HEK293 (cell line): ENCODE measurements at regions not wholly inside any gene's neighbourhood (a gene's known extent, or its start where the extent isn't known, plus 50 kb on each side); places are given as distances from the start of the nearest gene placed in this dataset.

Experiments
- CTCF ChIA-PET: fragments of 350-600 bp; formaldehyde crosslinking; extraction: SDS; loops from one replicate; lab custom pipeline; 2021; ENCODE audit warnings: antibody characterized with exemption; lab: Yijun Ruan, JAX
- POLR2A ChIA-PET: fragments of 300-600 bp; formaldehyde crosslinking; extraction: SDS; loops from one replicate; lab custom pipeline; 2020; ENCODE audit warnings: antibody characterized with exemption, inconsistent platforms; lab: Yijun Ruan, JAX
- H3K27ac ChIP-seq: fragments of 200-500 bp; sonication (Bioruptor generic); 2 replicates; pipeline ENCODE4 v1.5.1; 2014; ENCODE audit warnings: low read depth, low read length, control low read depth, inconsistent platforms; ENCODE audit errors: extremely low read depth
- H3K36me3 ChIP-seq, 2 experiments: fragments of 200-500 bp in 1 of 2; sonication (Bioruptor generic) in 1 of 2; 1 replicate in 1 of 2; 2 replicates in 1 of 2; pipeline ENCODE4 v1.5.1; 2014 to 2017; ENCODE audit warnings: inconsistent platforms in 2 of 2, low read length in 2 of 2; ENCODE audit not compliant: control insufficient read depth in 2 of 2, insufficient read depth in 1 of 2
- H3K4me1 ChIP-seq: fragments of 200-500 bp; sonication (Bioruptor generic); 2 replicates; pipeline ENCODE4 v1.5.1; 2014; ENCODE audit warnings: mild to moderate bottlenecking, low read length, inconsistent platforms; ENCODE audit not compliant: control insufficient read depth, insufficient read depth
- H3K4me3 ChIP-seq: 2 replicates; pipeline ENCODE4 v1.5.1; 2011; ENCODE audit warnings: low read depth, mild to moderate bottlenecking, control low read depth, low read length, moderate library complexity
- H3K9me3 ChIP-seq: fragments of 200-500 bp; sonication (Bioruptor generic); 2 replicates; pipeline ENCODE4 v1.5.1; 2014; ENCODE audit warnings: low read depth, low read length, inconsistent platforms; ENCODE audit not compliant: control insufficient read depth, insufficient read depth
- KLF9 ChIP-seq: fragments of 450-650 bp; formaldehyde crosslinking; IDR thresholded peaks from 2 replicates; pipeline ENCODE4 v1.5.1; 2016; ENCODE audit warnings: missing biosample characterization, missing genetic modification characterization, low read depth
- MZF1 ChIP-seq: fragments of 450-650 bp; formaldehyde crosslinking; IDR thresholded peaks from 2 replicates; pipeline ENCODE4 v1.5.1; 2017; ENCODE audit warnings: missing biosample characterization, missing genetic modification characterization, borderline replicate concordance
- PRDM2 ChIP-seq: fragments of 450-650 bp; formaldehyde crosslinking; IDR thresholded peaks from 2 replicates; pipeline ENCODE4 v1.5.1; 2016; ENCODE audit warnings: missing biosample characterization, missing genetic modification characterization, borderline replicate concordance
- ZBTB49 ChIP-seq: fragments of 450-650 bp; formaldehyde crosslinking; IDR thresholded peaks from 2 replicates; pipeline ENCODE4 v1.5.1; 2016; ENCODE audit warnings: missing biosample characterization, missing genetic modification characterization, low read depth
- ZFP37 ChIP-seq: fragments of 450-650 bp; formaldehyde crosslinking; IDR thresholded peaks from 2 replicates; pipeline ENCODE4 v1.5.1; 2016; ENCODE audit warnings: missing biosample characterization, missing genetic modification characterization
- ZNF23 ChIP-seq: fragments of 450-650 bp; formaldehyde crosslinking; IDR thresholded peaks from 2 replicates; pipeline ENCODE4 v1.5.1; 2016; ENCODE audit warnings: missing biosample characterization, missing genetic modification characterization, borderline replicate concordance
- ZNF266 ChIP-seq: fragments of 450-650 bp; formaldehyde crosslinking; IDR thresholded peaks from 2 replicates; pipeline ENCODE4 v1.5.1; 2016; ENCODE audit warnings: missing biosample characterization, missing genetic modification characterization, low read depth
- ZNF350 ChIP-seq: fragments of 450-650 bp; formaldehyde crosslinking; IDR thresholded peaks from 2 replicates; pipeline ENCODE4 v1.5.0; 2017; ENCODE audit warnings: missing biosample characterization, mild to moderate bottlenecking, missing genetic modification characterization
- ZNF398 ChIP-seq: fragments of 450-650 bp; formaldehyde crosslinking; IDR thresholded peaks from 2 replicates; pipeline ENCODE4 v1.5.1; 2017; ENCODE audit warnings: missing biosample characterization, missing genetic modification characterization
- ZNF560 ChIP-seq: fragments of 450-650 bp; formaldehyde crosslinking; IDR thresholded peaks from 2 replicates; pipeline ENCODE4 v1.5.1; 2017; ENCODE audit warnings: missing biosample characterization, missing genetic modification characterization, borderline replicate concordance
- ZNF600 ChIP-seq: fragments of 450-650 bp; formaldehyde crosslinking; IDR thresholded peaks from 2 replicates; pipeline ENCODE4 v1.5.1; 2016; ENCODE audit warnings: missing biosample characterization, missing genetic modification characterization
- ZNF645 ChIP-seq: fragments of 450-650 bp; formaldehyde crosslinking; IDR thresholded peaks from 2 replicates; pipeline ENCODE4; 2016; ENCODE audit warnings: missing biosample characterization, missing genetic modification characterization
- ZNF843 ChIP-seq: fragments of 450-650 bp; formaldehyde crosslinking; IDR thresholded peaks from 2 replicates; pipeline ENCODE4 v1.5.1; 2016; ENCODE audit warnings: missing biosample characterization, missing genetic modification characterization
- TF ChIP-seq, protein P1 (sequence below): fragments of 450-650 bp; formaldehyde crosslinking; optimal IDR thresholded peaks from 2 replicates; pipeline ENCODE3; 2016; ENCODE audit warnings: missing biosample characterization, mild to moderate bottlenecking, missing genetic modification characterization
- TF ChIP-seq, protein P2 (sequence below): fragments of 450-650 bp; formaldehyde crosslinking; IDR thresholded peaks from 2 replicates; pipeline ENCODE4 v1.5.1; 2016; ENCODE audit warnings: missing biosample characterization, missing genetic modification characterization

GRCh38 chr6:74318738-74319137 lies 622.7 kb downstream of the CD109 start:
- CTCF ChIA-PET = no interaction called here
- TF ChIP-seq ZFP37 (tag by site-specific recombination) = no peak
- no peak for TF ChIP-seq ZNF645 (tag by site-specific recombination)
- no peak for TF ChIP-seq MZF1 (tag by site-specific recombination)
- Histone ChIP-seq H3K4me3 (no peak overlapping the region), H3K36me3 (no peaks in the 10 kb centered on the region), H3K4me1 (no peaks in the 10 kb centered on the region), H3K27ac (no peak overlapping the region), H3K9me3 (no peaks in the 10 kb centered on the region)
- POLR2A ChIA-PET = no interaction called here

DNA sequence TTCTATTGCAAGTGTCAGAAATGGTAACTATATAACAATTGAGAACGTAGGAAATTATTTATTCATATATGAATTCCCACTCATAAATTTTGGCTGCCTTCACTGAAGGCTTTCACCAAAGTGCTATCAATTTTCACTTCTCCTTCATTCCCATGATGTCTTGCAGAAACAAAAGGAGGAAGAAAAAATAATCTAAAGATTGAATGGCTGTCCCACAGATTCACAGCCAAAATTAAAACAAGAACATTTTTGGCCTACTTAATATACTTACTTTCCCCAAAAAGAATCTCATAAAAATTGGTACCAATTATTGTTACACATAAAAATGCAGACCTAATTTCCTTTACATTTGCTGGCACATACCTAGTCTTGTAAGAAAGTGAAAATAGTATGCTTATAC lies 616.1 kb downstream of the CD109 start:
- POLR2A ChIA-PET = no interaction called here
- Histone ChIP-seq H3K36me3 (no peaks in the 10 kb centered on the region), H3K9me3 (no peaks in the 10 kb centered on the region), H3K4me3 (no peak overlapping the region), H3K27ac (no peak overlapping the region), H3K4me1 (no peaks in the 10 kb centered on the region)
- TF ChIP-seq PRDM2 (tag by site-specific recombination) (no peak), ZNF560 (tag by site-specific recombination) (no peak)
- CTCF ChIA-PET = no interaction called here

DNA sequence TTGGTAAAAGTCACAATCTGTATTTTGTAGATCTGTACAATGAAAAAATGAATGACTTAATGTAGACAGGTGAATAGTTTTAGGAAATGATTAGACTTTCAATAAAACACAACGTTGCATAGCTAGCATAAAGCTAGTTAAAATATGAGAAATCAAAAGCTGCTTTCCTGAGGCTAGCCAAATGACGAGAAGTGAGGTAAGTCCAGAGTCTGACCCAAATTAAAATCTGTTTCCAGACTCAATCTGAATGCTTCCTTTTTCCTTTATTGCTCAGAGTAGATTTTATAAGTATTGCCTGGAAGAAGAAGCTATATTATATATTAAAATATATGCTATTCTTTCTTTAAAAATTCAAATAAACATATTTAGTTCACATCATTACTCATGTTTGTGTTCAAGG lies 615.4 kb downstream of the CD109 start:
- POLR2A ChIA-PET = no interaction called here
- no peaks in the 10 kb centered on the region for H3K9me3 ChIP-seq
- no peak overlapping the region for H3K27ac ChIP-seq
- CTCF ChIA-PET = interaction anchor here (0.6 kb wide), 2 partner anchors 32 to 342 kb away, joined by 4 to 5 read pairs; no protein-coding TSS in a partner anchor
- H3K4me1 ChIP-seq = no peaks in the 10 kb centered on the region
- no peak overlapping the region for H3K4me3 ChIP-seq
- no peaks in the 10 kb centered on the region for H3K36me3 ChIP-seq
- no peak for TF ChIP-seq ZNF266 (tag by site-specific recombination)
- TF ChIP-seq ZNF350 = no peak
- TF ChIP-seq MZF1 (tag by site-specific recombination) = no peak
- no peak for TF ChIP-seq KLF9 (tag by site-specific recombination)
- TF ChIP-seq ZNF843 (tag by site-specific recombination) = no peak
- no peak for TF ChIP-seq ZBTB49
- TF ChIP-seq, protein P1, sequence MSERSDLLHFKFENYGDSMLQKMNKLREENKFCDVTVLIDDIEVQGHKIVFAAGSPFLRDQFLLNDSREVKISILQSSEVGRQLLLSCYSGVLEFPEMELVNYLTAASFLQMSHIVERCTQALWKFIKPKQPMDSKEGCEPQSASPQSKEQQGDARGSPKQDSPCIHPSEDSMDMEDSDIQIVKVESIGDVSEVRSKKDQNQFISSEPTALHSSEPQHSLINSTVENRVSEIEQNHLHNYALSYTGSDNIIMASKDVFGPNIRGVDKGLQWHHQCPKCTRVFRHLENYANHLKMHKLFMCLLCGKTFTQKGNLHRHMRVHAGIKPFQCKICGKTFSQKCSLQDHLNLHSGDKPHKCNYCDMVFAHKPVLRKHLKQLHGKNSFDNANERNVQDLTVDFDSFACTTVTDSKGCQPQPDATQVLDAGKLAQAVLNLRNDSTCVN (tag by site-specific recombination) = no peak
- TF ChIP-seq ZNF23 = no peak
- no peak for TF ChIP-seq ZNF600
- TF ChIP-seq, protein P2, sequence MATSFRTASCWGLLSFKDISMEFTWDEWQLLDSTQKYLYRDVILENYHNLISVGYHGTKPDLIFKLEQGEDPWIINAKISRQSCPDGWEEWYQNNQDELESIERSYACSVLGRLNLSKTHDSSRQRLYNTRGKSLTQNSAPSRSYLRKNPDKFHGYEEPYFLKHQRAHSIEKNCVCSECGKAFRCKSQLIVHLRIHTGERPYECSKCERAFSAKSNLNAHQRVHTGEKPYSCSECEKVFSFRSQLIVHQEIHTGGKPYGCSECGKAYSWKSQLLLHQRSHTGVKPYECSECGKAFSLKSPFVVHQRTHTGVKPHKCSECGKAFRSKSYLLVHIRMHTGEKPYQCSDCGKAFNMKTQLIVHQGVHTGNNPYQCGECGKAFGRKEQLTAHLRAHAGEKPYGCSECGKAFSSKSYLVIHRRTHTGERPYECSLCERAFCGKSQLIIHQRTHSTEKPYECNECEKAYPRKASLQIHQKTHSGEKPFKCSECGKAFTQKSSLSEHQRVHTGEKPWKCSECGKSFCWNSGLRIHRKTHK = no peak
- TF ChIP-seq ZNF398 (tag by site-specific recombination) = no peak
